PC-9 (cell line): ENCODE measurements at regions not wholly inside any gene's neighbourhood (a gene's known extent, or its start where the extent isn't known, plus 50 kb on each side); places are given as distances from the start of the nearest gene placed in this dataset.

Experiments
- BruUV-seq: library from RNA; stranded (reverse); fragments of 400-500 nt; replicated peaks from 2 replicates; lab custom pipeline; 2021; lab: Mats Ljungman, UMichigan
- CTCF ChIA-PET: fragments of 300-600 bp; sonication (Branson Sonifier 250); formaldehyde crosslinking; loops from one replicate; lab custom pipeline; 2022; ENCODE audit warnings: antibody characterized with exemption; lab: Charles Lee
- POLR2A ChIA-PET: fragments of 300-600 bp; sonication (Branson Sonifier 250); formaldehyde crosslinking; loops from one replicate; lab custom pipeline; 2022; ENCODE audit warnings: antibody characterized with exemption; ENCODE audit not compliant: unreplicated experiment; lab: Charles Lee
- DNase-seq, 2 experiments: peaks; one replicate each; pipeline versions ENCODE4 v3.0.0 to v3.0.0-alpha.2; 2015 to 2022; ENCODE audit warnings: mixed read lengths in 1 of 2
- H2AFZ ChIP-seq: fragments of 200-600 bp; sonication (generic); 2 replicates; pipeline ENCODE4 v1.8.1; 2017; ENCODE audit warnings: antibody characterized with exemption
- H3F3A ChIP-seq: fragments of 200-600 bp; sonication (generic); 2 replicates; pipeline ENCODE4 v1.8.1; 2017; ENCODE audit warnings: antibody characterized with exemption, mild to moderate bottlenecking, low read depth; ENCODE audit not compliant: insufficient read depth
- H3K27ac ChIP-seq: fragments of 200-600 bp; sonication (generic); 2 replicates; pipeline ENCODE4 v1.6.1; 2016; ENCODE audit warnings: mixed run types
- H3K27me3 ChIP-seq: fragments of 200-600 bp; sonication (generic); 2 replicates; pipeline ENCODE4 v1.6.1; 2016; ENCODE audit warnings: low read depth, mixed run types; ENCODE audit not compliant: insufficient read depth
- H3K36me3 ChIP-seq: fragments of 200-600 bp; sonication (generic); 2 replicates; pipeline ENCODE4 v1.6.1; 2016; ENCODE audit warnings: low read depth, mixed run types
- H3K4me1 ChIP-seq: fragments of 200-600 bp; sonication (generic); replicated peaks from 2 replicates; pipeline ENCODE4 v1.6.1; 2016; ENCODE audit warnings: mixed run types; ENCODE audit not compliant: insufficient read depth
- H3K4me2 ChIP-seq: fragments of 200-600 bp; sonication (generic); 2 replicates; pipeline ENCODE4 v1.6.1; 2017; ENCODE audit warnings: mixed run types
- H3K4me3 ChIP-seq: fragments of 200-600 bp; sonication (generic); 2 replicates; pipeline ENCODE4 v1.6.1; 2016; ENCODE audit warnings: mixed run types
- H3K79me2 ChIP-seq: fragments of 200-600 bp; sonication (generic); 2 replicates; pipeline ENCODE4 v1.6.1; 2017; ENCODE audit warnings: low read depth, mixed run types
- H3K9me2 ChIP-seq: fragments of 200-600 bp; sonication (generic); 2 replicates; pipeline ENCODE4 v1.8.1; 2017; ENCODE audit warnings: mild to moderate bottlenecking; ENCODE audit not compliant: insufficient read depth
- H3K9me3 ChIP-seq: fragments of 200-600 bp; sonication (generic); 2 replicates; pipeline ENCODE4 v1.8.1; 2016; ENCODE audit warnings: low read depth; ENCODE audit not compliant: insufficient read depth
- H4K20me1 ChIP-seq: fragments of 200-600 bp; sonication (generic); 2 replicates; pipeline ENCODE4 v1.8.1; 2017; ENCODE audit not compliant: insufficient read depth
- EZH2 ChIP-seq: fragments of 200-600 bp; sonication (generic); IDR thresholded peaks from 2 replicates; pipeline ENCODE4 v1.8.0; 2017; ENCODE audit warnings: antibody characterized with exemption, low read depth
- intact Hi-C: fragments of 100-400 bp; cut with micrococcal nuclease; formaldehyde crosslinking; loops from one replicate; pipeline ENCODE4 v1.10.0; 2022; ENCODE audit not compliant: unreplicated experiment
- TF ChIP-seq, protein P1 (sequence below): fragments of 200-600 bp; sonication (generic); conservative IDR thresholded peaks from 2 replicates; pipeline ENCODE4 v1.6.1; 2017; ENCODE audit warnings: mixed run types, antibody characterized with exemption, mild to moderate bottlenecking, moderate library complexity

DNA sequence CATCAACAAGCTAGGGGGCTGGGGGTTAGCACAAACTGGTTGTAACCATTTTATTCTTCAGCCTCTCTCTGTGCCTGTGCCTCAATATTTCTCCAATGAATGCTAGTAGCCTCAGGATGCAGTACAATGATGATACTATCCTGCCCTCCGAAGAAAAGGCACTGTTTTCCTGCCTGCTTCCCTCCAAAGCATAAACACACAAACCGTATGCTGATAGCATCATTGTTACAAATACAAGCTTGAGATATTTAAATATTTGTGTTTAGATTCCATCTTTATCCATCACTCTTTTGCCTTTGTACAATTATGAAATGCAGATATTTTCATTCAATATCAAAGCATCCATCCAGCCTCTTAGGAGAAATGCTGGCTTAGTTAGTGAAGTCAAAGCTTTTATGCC lies 404.8 kb downstream of the DUSP10 start:
- intact Hi-C loops = loop anchor here (5.0 to 10.0 kb wide), 3 partner anchors 270 to 1118 kb away; no protein-coding TSS in a partner anchor
- Histone ChIP-seq H3K36me3 (no peaks in the 10 kb centered on the region), H3F3A (peaks cover 20% of the 10 kb centered on the region), H3K27me3 (no peaks in the 10 kb centered on the region), H3K79me2 (no peaks in the 10 kb centered on the region), H3K4me1 (peaks cover 29% of the 10 kb centered on the region), H3K4me2 (no peak overlapping the region), H3K9me2 (peaks cover 2% of the 10 kb centered on the region; the same call in 1 of the 2 replicates), H4K20me1 (no peaks in the 10 kb centered on the region), H3K27ac (no peak overlapping the region), H3K4me3 (no peak overlapping the region), H3K9me3 (no peaks in the 10 kb centered on the region; the same call in 1 of the 2 replicates), H2AFZ (no peak overlapping the region)
- BruUV-seq = no TSS peak
- ChIA-PET CTCF (no interaction called here), POLR2A (no interaction called here)
- no peak for TF ChIP-seq EZH2
- TF ChIP-seq, protein P1, sequence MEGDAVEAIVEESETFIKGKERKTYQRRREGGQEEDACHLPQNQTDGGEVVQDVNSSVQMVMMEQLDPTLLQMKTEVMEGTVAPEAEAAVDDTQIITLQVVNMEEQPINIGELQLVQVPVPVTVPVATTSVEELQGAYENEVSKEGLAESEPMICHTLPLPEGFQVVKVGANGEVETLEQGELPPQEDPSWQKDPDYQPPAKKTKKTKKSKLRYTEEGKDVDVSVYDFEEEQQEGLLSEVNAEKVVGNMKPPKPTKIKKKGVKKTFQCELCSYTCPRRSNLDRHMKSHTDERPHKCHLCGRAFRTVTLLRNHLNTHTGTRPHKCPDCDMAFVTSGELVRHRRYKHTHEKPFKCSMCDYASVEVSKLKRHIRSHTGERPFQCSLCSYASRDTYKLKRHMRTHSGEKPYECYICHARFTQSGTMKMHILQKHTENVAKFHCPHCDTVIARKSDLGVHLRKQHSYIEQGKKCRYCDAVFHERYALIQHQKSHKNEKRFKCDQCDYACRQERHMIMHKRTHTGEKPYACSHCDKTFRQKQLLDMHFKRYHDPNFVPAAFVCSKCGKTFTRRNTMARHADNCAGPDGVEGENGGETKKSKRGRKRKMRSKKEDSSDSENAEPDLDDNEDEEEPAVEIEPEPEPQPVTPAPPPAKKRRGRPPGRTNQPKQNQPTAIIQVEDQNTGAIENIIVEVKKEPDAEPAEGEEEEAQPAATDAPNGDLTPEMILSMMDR = no peak
- DNase-seq = no peak

DNA sequence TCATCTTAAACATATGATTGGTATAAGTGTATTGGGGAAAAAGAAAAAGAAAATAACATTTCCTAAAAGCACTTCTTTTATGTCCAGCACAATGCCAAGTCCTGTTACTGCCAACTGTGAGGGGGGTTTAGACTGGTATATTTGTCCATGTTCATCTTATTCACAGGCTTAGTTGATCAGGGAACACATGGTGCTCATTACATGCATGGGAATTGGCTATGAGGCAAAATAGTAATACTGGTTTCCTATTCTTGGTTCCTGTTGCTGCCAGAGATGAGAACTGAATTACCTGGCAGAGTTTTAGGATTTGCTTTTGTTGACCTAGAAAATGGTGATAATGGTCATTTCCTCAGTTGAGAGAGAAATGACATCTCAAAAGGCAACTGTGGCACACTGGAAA lies 398.8 kb downstream of the DUSP10 start:
- Histone ChIP-seq H2AFZ (no peak overlapping the region), H3K27ac (no peak overlapping the region), H3F3A (no peaks in the 10 kb centered on the region), H4K20me1 (no peaks in the 10 kb centered on the region), H3K4me1 (no peaks in the 10 kb centered on the region), H3K79me2 (no peaks in the 10 kb centered on the region), H3K9me3 (no peaks in the 10 kb centered on the region), H3K4me2 (no peak overlapping the region), H3K27me3 (no peaks in the 10 kb centered on the region), H3K36me3 (no peaks in the 10 kb centered on the region), H3K4me3 (no peak overlapping the region), H3K9me2 (peaks cover 2% of the 10 kb centered on the region; the same call in 1 of the 2 replicates)
- CTCF ChIA-PET = no interaction called here
- no TSS peak for BruUV-seq
- intact Hi-C loops = no loop called here
- POLR2A ChIA-PET = no interaction called here
- no peak for DNase-seq
- TF ChIP-seq EZH2 = no peak
- TF ChIP-seq, protein P1 = no peak

DNA sequence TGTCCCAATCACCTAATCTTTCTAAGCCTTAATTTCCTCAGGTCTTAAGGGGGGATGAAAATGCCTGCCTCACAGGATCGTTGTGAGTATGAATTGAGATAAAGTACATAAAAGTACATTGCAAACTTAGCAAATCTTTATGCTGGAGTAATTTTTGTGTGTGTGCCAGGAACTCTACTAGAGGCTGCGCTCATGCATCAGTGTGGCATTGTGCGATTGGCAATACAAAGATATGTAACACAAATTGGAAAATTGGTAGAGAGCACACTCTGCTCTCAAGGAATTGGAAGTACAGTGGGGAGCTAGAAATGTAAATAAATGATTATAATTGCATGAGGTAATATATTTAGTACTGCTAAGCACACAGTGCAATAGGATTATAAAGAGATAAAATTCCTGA lies 398.3 kb downstream of the DUSP10 start:
- no peaks in the 10 kb centered on the region for H4K20me1 ChIP-seq
- H3K4me3 ChIP-seq = no peak overlapping the region
- no TSS peak for BruUV-seq
- intact Hi-C loops = no loop called here
- no peak overlapping the region for H3K27ac ChIP-seq
- no peaks in the 10 kb centered on the region for H3K9me3 ChIP-seq
- ChIA-PET CTCF (no interaction called here), POLR2A (no interaction called here)
- H3F3A ChIP-seq = no peaks in the 10 kb centered on the region
- no peak for TF ChIP-seq EZH2
- TF ChIP-seq, protein P1 = no peak
- H3K27me3 ChIP-seq = no peaks in the 10 kb centered on the region
- no peak overlapping the region for H3K4me2 ChIP-seq
- no peak for DNase-seq
- H3K9me2 ChIP-seq = peaks cover 2% of the 10 kb centered on the region; the same call in 1 of the 2 replicates
- H3K4me1 ChIP-seq = no peaks in the 10 kb centered on the region
- no peaks in the 10 kb centered on the region for H3K79me2 ChIP-seq
- no peaks in the 10 kb centered on the region for H3K36me3 ChIP-seq
- no peak overlapping the region for H2AFZ ChIP-seq
